ENCODE measurements at regions not wholly inside any gene's neighbourhood (a gene's known extent, or its start where the extent isn't known, plus 50 kb on each side); places are given as distances from the start of the nearest gene placed in this dataset.

DNA sequence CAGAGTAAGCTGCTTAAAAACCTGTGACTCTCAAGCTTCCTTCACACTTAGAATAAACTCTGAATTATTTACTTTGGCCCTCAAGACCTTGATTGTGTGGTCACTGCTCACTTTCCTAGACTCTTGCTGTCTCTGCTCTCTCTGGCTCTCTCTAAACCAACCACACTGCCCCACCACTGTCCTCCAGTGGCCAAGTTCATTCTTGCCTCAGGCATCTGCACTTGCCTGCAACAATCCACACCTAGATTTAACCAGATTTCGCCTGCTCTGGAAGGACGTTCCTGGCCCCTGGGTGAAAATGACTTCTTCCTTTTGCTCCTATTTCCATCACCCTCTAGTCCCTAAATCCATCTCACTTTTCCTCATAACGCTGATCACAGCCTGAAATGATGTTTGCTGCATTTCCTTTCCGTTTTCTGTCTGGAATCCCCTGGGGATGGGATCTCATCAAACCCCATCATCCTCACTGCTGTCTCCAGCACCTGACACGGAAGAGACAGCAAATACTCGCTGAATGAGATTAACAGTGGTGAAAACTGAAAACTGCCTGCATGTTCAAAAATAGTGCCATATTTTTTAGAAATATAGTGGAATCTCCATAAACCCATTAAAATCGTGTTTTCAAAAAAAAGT is 232.6 kb downstream of the UQCRFS1 start:
- Mint-ChIP-seq H3K27ac (no peak overlapping the region), H3K27me3 (ENCODE audit: low read depth) (peaks cover 3% of the 10 kb centered on the region), H3K9me3 (ENCODE audit: insufficient read depth) (no peaks in the 10 kb centered on the region), H3K4me1 (ENCODE audit: low read depth) (no peaks in the 10 kb centered on the region), H3K36me3 (ENCODE audit: low read depth) (no peaks in the 10 kb centered on the region), H3K4me3 (no peak overlapping the region)
- no peak for ATAC-seq
- ChIA-PET CTCF (no interaction called here), POLR2A (no interaction called here)
- no peak for DNase-seq

DNA sequence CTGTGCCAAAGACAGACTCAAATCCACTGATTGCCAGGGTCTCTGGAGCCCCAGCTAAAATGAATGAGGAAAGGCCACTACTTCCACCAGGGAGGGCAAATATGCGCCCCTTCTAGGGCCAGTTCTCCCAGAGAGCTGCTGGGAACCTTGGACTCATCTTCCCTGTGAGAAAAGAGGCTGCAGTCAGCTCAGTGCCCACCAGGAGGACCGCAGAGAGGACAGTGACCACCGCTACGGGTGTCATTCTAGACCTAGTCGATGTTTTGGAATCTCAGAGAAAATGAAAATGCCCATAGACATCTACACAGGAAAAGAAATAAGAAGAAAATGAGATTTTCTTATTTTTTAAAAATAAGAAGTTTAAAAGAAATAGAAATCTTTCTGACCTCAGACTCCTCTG is 235.1 kb downstream of the UQCRFS1 start:
- Mint-ChIP-seq H3K9me3 (ENCODE audit: insufficient read depth) (no peaks in the 10 kb centered on the region), H3K36me3 (ENCODE audit: low read depth) (no peaks in the 10 kb centered on the region), H3K27me3 (ENCODE audit: low read depth) (peaks cover 3% of the 10 kb centered on the region), H3K4me3 (no peak overlapping the region), H3K4me1 (ENCODE audit: low read depth) (no peaks in the 10 kb centered on the region), H3K27ac (no peak overlapping the region)
- ChIA-PET POLR2A (no interaction called here), CTCF (no interaction called here)
- ATAC-seq (no peak), DNase-seq (no peak)

GRCh38 chr19:28972058-28972852 is 240.7 kb downstream of the UQCRFS1 start:
- no peaks in the 10 kb centered on the region for H3K27me3 Mint-ChIP-seq (ENCODE audit: low read depth)
- H3K36me3 Mint-ChIP-seq (ENCODE audit: low read depth) = no peaks in the 10 kb centered on the region
- no peaks in the 10 kb centered on the region for H3K4me1 Mint-ChIP-seq (ENCODE audit: low read depth)
- DNase-seq (no peak), ATAC-seq (no peak)
- no peaks in the 10 kb centered on the region for H3K9me3 Mint-ChIP-seq (ENCODE audit: insufficient read depth)
- ChIA-PET CTCF (no interaction called here), POLR2A (no interaction called here)
- no peak overlapping the region for H3K4me3 Mint-ChIP-seq
- no peak overlapping the region for H3K27ac Mint-ChIP-seq

- Mint-ChIP-seq H3K4me1 (ENCODE audit: low read depth) (no peaks in the 10 kb centered on the region), H3K4me3 (no peak overlapping the region), H3K27ac (no peak overlapping the region), H3K27me3 (ENCODE audit: low read depth) (no peaks in the 10 kb centered on the region), H3K36me3 (ENCODE audit: low read depth) (no peaks in the 10 kb centered on the region), H3K9me3 (ENCODE audit: insufficient read depth) (no peaks in the 10 kb centered on the region)
- DNase-seq = no peak
- POLR2A ChIA-PET = no interaction called here
- no peak for ATAC-seq
- CTCF ChIA-PET = no interaction called here
Measured at GRCh38 chr19:28971513-28971912, 241.4 kb downstream of the UQCRFS1 start.

- no peaks in the 10 kb centered on the region for H3K4me1 Mint-ChIP-seq (ENCODE audit: low read depth)
- DNase-seq (no peak), ATAC-seq (no peak)
- no peaks in the 10 kb centered on the region for H3K27me3 Mint-ChIP-seq (ENCODE audit: low read depth)
- H3K4me3 Mint-ChIP-seq = no peak overlapping the region
- H3K36me3 Mint-ChIP-seq (ENCODE audit: low read depth) = no peaks in the 10 kb centered on the region
- ChIA-PET POLR2A (no interaction called here), CTCF (no interaction called here)
- H3K9me3 Mint-ChIP-seq (ENCODE audit: insufficient read depth) = no peaks in the 10 kb centered on the region
- no peak overlapping the region for H3K27ac Mint-ChIP-seq
Measured at GRCh38 chr19:28971049-28971448, 241.9 kb downstream of the UQCRFS1 start.

DNA sequence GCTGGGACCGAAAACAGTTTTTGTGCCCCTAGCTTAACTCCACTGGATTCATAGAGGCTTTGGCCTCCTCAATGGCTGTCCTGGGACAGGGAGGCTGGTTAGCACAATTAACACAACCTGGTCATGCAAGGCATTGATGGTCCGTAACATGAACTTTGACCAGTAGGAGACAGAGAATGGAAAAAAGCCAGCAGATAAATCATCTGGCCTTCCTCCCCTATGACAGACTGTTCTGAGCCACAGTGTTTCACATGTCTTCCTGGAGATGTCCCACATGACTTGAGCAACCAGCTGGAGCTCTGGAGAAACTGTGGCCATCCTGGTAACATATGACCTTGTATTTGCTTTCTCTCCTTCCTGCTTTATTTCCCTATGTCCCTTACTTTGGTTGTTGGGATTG is 244.2 kb downstream of the UQCRFS1 start:
- no peaks in the 10 kb centered on the region for H3K27me3 Mint-ChIP-seq (ENCODE audit: low read depth)

DNA sequence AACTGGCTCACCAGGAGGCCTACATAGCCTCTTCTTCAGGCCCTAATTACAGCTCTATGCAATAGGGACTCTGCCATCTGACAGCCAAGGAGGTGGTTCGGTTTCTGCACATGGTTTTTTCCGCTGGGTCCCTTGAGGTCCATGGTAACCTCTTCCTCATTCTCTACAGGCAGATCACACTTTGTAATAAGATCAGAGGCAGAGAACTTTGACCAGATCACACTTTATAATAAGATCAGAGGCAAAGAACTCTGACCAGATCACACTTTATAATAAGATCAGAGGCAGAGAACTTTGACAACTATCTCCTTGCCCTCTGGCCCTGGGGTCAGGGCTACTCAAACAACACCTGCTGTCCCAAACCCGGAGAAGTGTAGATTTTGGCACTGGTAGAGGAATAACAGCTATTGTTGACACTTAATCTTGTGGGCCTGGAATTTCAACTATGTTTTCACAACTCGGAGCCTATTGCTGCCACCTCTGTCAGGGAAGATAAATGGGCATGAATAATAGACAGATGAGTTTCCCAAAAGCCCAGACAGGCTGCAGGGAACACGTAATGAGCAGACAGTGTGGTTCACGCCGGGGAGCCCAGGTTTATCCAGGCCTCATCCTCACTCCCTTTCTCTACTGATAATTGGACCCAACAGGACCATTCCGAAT is 246.1 kb downstream of the UQCRFS1 start:
- no peaks in the 10 kb centered on the region for H3K27me3 Mint-ChIP-seq (ENCODE audit: low read depth)
- H3K4me1 Mint-ChIP-seq (ENCODE audit: low read depth) = no peaks in the 10 kb centered on the region
- POLR2A ChIA-PET = no interaction called here
- no peak for DNase-seq
- ATAC-seq = no peak
- CTCF ChIA-PET = no interaction called here
- no peak overlapping the region for H3K27ac Mint-ChIP-seq
- H3K9me3 Mint-ChIP-seq (ENCODE audit: insufficient read depth) = no peaks in the 10 kb centered on the region
- H3K36me3 Mint-ChIP-seq (ENCODE audit: low read depth) = no peaks in the 10 kb centered on the region
- no peak overlapping the region for H3K4me3 Mint-ChIP-seq

More for the DNA sequence above, 244.2 kb downstream of the UQCRFS1 start:
- no peaks in the 10 kb centered on the region for H3K36me3 Mint-ChIP-seq (ENCODE audit: low read depth)
- no peak for ATAC-seq
- ChIA-PET CTCF (no interaction called here), POLR2A (no interaction called here)
- H3K4me3 Mint-ChIP-seq = no peak overlapping the region
- DNase-seq = no peak
- H3K4me1 Mint-ChIP-seq (ENCODE audit: low read depth) = no peaks in the 10 kb centered on the region
- H3K27ac Mint-ChIP-seq = no peak overlapping the region
- H3K9me3 Mint-ChIP-seq (ENCODE audit: insufficient read depth) = no peaks in the 10 kb centered on the region

DNA sequence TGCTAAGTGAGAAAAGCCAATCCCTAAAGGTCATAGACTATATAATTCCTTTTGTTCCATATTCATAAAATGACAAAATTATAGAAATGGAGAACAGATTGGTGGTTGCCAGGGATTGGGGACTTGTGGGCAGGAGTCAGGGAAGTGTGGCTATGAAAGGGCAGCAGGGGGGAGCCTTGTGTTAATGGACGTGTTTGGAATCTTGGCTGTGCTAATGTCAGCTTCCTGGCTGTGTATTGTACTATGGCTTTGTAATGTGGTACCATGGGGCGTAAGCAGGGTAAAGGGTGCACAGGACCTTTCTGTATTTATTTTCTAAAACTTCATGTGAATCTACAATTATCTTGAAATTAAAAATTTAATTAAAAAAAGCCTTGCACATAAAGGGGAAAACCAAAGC is 248.5 kb downstream of the UQCRFS1 start:
- Mint-ChIP-seq H3K9me3 (ENCODE audit: insufficient read depth) (no peaks in the 10 kb centered on the region), H3K36me3 (ENCODE audit: low read depth) (no peaks in the 10 kb centered on the region), H3K4me1 (ENCODE audit: low read depth) (no peaks in the 10 kb centered on the region), H3K27ac (no peak overlapping the region), H3K4me3 (no peak overlapping the region), H3K27me3 (ENCODE audit: low read depth) (no peaks in the 10 kb centered on the region)
- POLR2A ChIA-PET = no interaction called here
- CTCF ChIA-PET = no interaction called here
- DNase-seq = no peak
- no peak for ATAC-seq

DNA sequence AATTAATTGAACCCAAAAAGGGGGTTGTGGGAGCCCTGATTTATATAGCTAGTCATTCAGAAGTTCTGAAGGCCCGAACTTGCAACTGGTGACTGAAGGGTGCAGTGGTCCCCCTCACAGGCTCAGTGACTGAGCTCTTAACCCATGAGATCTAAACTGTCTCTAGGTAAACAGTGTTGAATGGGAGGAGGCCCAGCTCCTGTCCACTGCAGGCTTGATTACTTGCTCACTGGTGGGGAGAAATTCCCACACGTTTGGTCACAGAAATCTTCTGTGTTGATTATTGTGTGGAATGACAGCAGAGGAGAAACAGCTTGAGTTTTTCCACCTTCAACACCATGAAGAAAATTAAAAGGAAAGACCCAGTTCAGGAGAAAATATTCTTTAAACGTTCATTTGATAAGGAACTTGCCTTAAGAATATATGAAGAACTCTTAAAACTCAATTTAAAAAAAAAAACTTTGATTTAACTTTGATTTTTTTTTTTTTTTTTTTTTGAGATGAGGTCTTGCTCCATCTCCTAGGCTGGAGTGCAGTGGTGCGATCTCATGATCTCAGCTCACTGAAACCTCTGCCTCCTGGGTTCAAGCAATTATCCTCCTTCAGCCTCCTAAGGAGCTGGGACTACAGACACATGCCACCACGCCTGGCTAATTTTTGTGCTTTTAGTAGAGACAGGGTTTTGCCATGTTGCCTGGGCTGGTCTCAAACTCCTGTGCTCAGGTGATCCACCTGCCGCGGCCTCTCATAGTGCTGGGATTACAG is 249.3 kb downstream of the UQCRFS1 start:
- H3K27ac Mint-ChIP-seq = no peak overlapping the region
- DNase-seq = no peak
- no peak for ATAC-seq
- H3K4me3 Mint-ChIP-seq = no peak overlapping the region
- H3K4me1 Mint-ChIP-seq (ENCODE audit: low read depth) = no peaks in the 10 kb centered on the region
- no peaks in the 10 kb centered on the region for H3K9me3 Mint-ChIP-seq (ENCODE audit: insufficient read depth)
- no peaks in the 10 kb centered on the region for H3K36me3 Mint-ChIP-seq (ENCODE audit: low read depth)
- ChIA-PET POLR2A (no interaction called here), CTCF (no interaction called here)
- no peaks in the 10 kb centered on the region for H3K27me3 Mint-ChIP-seq (ENCODE audit: low read depth)

GRCh38 chr19:28961772-28962500 is 251.0 kb downstream of the UQCRFS1 start:
- ChIA-PET POLR2A (no interaction called here), CTCF (no interaction called here)
- Mint-ChIP-seq H3K4me1 (ENCODE audit: low read depth) (no peaks in the 10 kb centered on the region), H3K27ac (no peak overlapping the region), H3K36me3 (ENCODE audit: low read depth) (no peaks in the 10 kb centered on the region), H3K27me3 (ENCODE audit: low read depth) (no peaks in the 10 kb centered on the region), H3K4me3 (no peak overlapping the region), H3K9me3 (ENCODE audit: insufficient read depth) (no peaks in the 10 kb centered on the region)
- DNase-seq = no peak
- no peak for ATAC-seq

- no peak for DNase-seq
- ATAC-seq = no peak
- H3K27me3 Mint-ChIP-seq (ENCODE audit: low read depth) = no peaks in the 10 kb centered on the region
- H3K4me3 Mint-ChIP-seq = no peak overlapping the region
- ChIA-PET POLR2A (no interaction called here), CTCF (no interaction called here)
- H3K4me1 Mint-ChIP-seq (ENCODE audit: low read depth) = no peaks in the 10 kb centered on the region
- no peak overlapping the region for H3K27ac Mint-ChIP-seq
- no peaks in the 10 kb centered on the region for H3K36me3 Mint-ChIP-seq (ENCODE audit: low read depth)
- H3K9me3 Mint-ChIP-seq (ENCODE audit: insufficient read depth) = no peaks in the 10 kb centered on the region
Measured at GRCh38 chr19:28960986-28961705, 251.8 kb downstream of the UQCRFS1 start.

All from activated CD8-positive, alpha-beta T cell treated with anti-CD3 and anti-CD28 coated beads, Interleukin-2, amount 10 ng/mL, durations not matched to agents 7 days and 5 days (primary cell).